ENCODE measurements at regions not wholly inside any gene's neighbourhood (a gene's known extent, or its start where the extent isn't known, plus 50 kb on each side); places are given as distances from the start of the nearest gene placed in this dataset.

DNA sequence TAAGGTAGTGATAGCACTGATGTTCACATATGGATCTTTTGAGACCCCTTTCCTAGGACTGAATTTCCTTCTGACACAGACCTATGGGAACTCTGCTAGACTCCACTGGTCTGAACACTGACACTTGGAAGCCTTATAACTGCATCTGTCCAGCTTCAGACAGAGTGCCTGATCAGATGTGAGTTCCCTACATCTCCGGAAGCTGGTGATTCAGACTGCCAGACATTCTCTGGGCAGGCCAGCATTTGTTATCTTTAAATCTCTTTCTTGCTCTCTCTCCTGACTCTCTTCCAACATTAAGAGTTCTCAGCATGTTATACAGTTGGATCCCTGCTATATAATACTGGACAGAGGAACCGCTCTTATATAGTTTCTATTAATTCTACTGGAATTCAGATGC is 408.5 kb downstream of the ZEB2 start:
- TF ChIP-seq POLR2A (IDR thresholded peaks at IDR 0.05; ENCODE audit: low read depth, low read length): no peak
- no peak for TF ChIP-seq POLR2AphosphoS5 (IDR thresholded peaks at IDR 0.05; ENCODE audit: low read depth, low read length)
- no peak for TF ChIP-seq TAF1 (IDR thresholded peaks at IDR 0.05; ENCODE audit: borderline replicate concordance, low read depth, low read length)
